Choroid plexus epithelial cell (primary cell): ENCODE measurements at regions not wholly inside any gene's neighbourhood (a gene's known extent, or its start where the extent isn't known, plus 50 kb on each side); places are given as distances from the start of the nearest gene placed in this dataset.

Experiments used
- DNase-seq: peaks from one replicate; pipeline ENCODE4 v3.0.0-alpha.2; 2010; ENCODE audit warnings: low read depth
- H3K4me3 ChIP-seq: 2 replicates; pipeline ENCODE4 v1.5.1; 2011; ENCODE audit warnings: low read depth, mild to moderate bottlenecking, control low read depth, low read length, moderate library complexity
- CTCF ChIP-seq: conservative IDR thresholded peaks from 2 replicates; pipeline ENCODE4 v1.5.1; 2011; ENCODE audit warnings: low read depth, mild to moderate bottlenecking, control low read depth, inconsistent platforms, low read length, moderate library complexity

- TF ChIP-seq CTCF, result no peak
- H3K4me3 ChIP-seq, result no peak overlapping the region
- DNase-seq, result no peak
Measured at GRCh38 chrX:1031521-1032430, 180.7 kb downstream of the CRLF2 start.

DNA sequence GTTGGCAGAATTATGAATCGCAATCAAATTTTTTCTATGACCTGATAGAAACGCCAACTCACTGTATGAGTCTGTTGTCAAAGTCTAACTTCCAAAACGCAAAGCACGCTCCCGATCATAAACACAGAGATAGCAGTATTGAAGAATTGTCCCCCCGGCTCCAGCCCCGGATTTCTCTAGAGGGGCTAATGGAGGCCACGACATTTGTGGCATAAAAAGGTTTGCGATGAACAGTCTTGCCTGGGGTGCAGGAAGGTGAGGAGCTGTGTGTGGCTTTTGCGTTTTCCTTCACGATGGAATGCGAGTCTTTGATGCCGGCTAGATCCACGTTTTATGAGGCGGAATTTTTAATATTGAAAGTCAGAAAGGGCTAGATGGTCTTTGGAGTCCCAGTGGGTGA is 183.0 kb downstream of the CRLF2 start:
- TF ChIP-seq CTCF, result no peak
- DNase-seq, result no peak
- H3K4me3 ChIP-seq, result no peak overlapping the region

DNA sequence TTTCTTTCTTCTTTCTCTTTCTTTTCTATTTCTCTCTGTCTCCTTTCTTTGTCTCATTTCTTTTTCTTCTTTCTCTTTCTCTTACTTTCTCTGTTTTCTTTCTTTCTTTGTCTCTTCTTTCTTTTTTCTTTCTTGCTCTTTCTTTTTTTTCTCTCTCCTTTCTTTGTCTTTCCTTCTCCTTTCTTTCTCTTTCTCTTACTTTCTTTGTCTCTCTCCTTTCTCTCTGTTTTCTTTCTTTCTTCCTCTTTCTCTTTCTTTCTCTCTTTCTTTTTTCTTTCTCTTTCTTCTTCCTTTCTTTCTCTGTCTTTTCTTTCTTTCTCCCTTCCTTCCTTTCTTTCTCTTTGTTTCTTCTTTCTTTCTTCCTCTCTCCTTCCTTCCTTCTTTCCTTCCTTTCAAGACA is 184.8 kb downstream of the CRLF2 start:
- TF ChIP-seq CTCF, result no peak
- no peak for DNase-seq
- H3K4me3 ChIP-seq, result no peak overlapping the region

- no peak overlapping the region for H3K4me3 ChIP-seq
- TF ChIP-seq CTCF, result no peak
- DNase-seq, result no peak
Measured at GRCh38 chrX:1027133-1027532, 185.3 kb downstream of the CRLF2 start.

DNA sequence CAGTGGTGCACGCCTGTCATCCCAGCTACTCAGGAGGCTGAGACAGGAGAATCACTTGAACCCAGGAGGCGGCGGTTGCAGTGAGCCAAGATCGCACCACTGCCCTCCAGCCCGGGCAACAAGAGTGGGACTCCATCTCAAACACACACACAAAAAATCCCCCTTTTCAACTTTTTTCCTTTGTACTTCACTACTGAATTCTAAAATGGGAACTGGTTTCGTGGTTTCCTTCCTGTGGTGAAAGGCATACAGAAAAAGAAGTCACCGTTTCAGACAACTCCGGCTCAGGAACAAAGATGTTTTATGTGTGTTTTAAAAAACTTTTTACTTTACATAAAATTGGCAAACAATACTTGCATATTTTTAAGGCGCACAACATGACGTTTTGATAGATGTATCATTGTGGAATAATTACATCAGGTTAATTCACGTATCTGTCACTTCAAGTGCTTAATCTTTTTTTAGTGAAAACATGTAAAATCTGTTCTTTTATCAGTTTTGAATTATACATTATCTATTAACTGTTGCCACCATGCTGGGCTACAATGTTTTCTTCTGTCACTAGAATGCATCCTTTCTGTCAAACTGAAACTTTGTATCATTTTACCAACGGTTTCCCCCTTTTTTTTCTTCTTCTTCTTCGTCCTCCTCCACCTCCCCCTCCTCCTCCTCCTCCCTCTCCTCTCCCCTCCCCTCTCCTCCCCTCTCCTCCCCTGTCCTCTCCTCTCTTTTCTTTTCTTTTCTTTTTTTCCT is 186.0 kb downstream of the CRLF2 start:
- no peak overlapping the region for H3K4me3 ChIP-seq
- TF ChIP-seq CTCF, result no peak
- no peak for DNase-seq

GRCh38 chrX:1025413-1025812 is 187.0 kb downstream of the CRLF2 start:
- H3K4me3 ChIP-seq, result no peak overlapping the region
- TF ChIP-seq CTCF, result no peak
- DNase-seq, result no peak
